Fibroblast of villous mesenchyme (primary cell): ENCODE measurements at regions not wholly inside any gene's neighbourhood (a gene's known extent, or its start where the extent isn't known, plus 50 kb on each side); places are given as distances from the start of the nearest gene placed in this dataset.
"Not testable (repeated sequence)": the region's sequence is repeated elsewhere in the genome, so short reads cannot be mapped to it uniquely, and the experiment has no call there.

Experiments
- DNase-seq: peaks from one replicate; pipeline ENCODE4 v3.0.0-alpha.2; 2010; ENCODE audit warnings: low read depth
- H3K4me3 ChIP-seq: 2 replicates; pipeline ENCODE4 v1.5.1; 2011; ENCODE audit warnings: low read depth, mild to moderate bottlenecking, low read length
- TF ChIP-seq, protein P1 (sequence below): IDR thresholded peaks from 2 replicates; pipeline ENCODE4 v1.5.1; 2012; ENCODE audit warnings: low read depth, mild to moderate bottlenecking, low read length; ENCODE audit not compliant: insufficient read depth

- DNase-seq: no peak
- TF ChIP-seq, protein P1, sequence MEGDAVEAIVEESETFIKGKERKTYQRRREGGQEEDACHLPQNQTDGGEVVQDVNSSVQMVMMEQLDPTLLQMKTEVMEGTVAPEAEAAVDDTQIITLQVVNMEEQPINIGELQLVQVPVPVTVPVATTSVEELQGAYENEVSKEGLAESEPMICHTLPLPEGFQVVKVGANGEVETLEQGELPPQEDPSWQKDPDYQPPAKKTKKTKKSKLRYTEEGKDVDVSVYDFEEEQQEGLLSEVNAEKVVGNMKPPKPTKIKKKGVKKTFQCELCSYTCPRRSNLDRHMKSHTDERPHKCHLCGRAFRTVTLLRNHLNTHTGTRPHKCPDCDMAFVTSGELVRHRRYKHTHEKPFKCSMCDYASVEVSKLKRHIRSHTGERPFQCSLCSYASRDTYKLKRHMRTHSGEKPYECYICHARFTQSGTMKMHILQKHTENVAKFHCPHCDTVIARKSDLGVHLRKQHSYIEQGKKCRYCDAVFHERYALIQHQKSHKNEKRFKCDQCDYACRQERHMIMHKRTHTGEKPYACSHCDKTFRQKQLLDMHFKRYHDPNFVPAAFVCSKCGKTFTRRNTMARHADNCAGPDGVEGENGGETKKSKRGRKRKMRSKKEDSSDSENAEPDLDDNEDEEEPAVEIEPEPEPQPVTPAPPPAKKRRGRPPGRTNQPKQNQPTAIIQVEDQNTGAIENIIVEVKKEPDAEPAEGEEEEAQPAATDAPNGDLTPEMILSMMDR: no peak
- H3K4me3 ChIP-seq: no peak overlapping the region
Observed at GRCh38 chr4:104549736-104550135, 55.0 kb upstream of the CXXC4 start.

DNA sequence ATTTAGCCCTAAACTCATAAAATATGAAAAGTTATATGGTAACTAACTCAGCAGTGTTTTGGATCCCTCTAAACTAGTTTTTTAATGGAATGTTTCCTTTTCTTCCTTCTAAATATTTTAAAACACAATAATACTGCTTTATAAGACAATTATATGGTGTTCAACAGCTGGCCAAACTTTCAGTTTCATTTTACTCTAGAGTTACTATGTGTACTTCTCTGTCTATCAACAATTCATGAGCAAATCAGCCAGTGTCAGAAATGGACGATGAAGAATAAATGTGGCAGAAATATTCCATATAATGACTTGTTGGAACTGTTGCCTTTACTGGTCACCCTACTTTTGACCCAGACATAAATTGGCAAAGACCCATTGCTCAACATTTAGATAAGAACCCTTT, 64.8 kb upstream of the CXXC4 start:
- DNase-seq: no peak
- TF ChIP-seq, protein P1: no peak
- no peak overlapping the region for H3K4me3 ChIP-seq

- H3K4me3 ChIP-seq: no peak overlapping the region
- TF ChIP-seq, protein P1: no peak
- DNase-seq: no peak
Observed at GRCh38 chr4:104571341-104571740, 76.6 kb upstream of the CXXC4 start.

GRCh38 chr4:104574371-104574770, 79.7 kb upstream of the CXXC4 start:
- no peak overlapping the region for H3K4me3 ChIP-seq
- TF ChIP-seq, protein P1: no peak
- DNase-seq: no peak

GRCh38 chr4:104575278-104575677, 80.6 kb upstream of the CXXC4 start:
- DNase-seq: no peak
- H3K4me3 ChIP-seq: no peak overlapping the region
- TF ChIP-seq, protein P1: no peak

DNA sequence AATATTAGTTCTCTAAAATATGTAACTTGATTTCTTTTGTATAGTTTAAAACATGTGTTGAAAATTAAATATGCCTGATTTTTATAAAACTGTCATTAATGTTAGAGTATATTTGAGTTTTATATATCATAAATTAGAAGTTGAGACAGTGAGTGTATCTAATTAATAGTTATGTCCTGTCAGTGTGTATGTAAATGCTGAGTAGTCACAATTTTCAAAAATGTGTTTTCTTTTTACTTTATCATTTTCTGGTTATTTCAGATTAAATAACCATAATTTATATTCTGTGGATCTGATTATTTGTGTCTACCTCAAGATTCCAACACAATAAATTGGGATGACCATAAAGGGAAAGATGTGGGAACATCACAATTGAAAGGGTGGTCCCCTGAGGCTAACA, 82.7 kb upstream of the CXXC4 start:
- H3K4me3 ChIP-seq: no peak overlapping the region
- TF ChIP-seq, protein P1: no peak
- no peak for DNase-seq

GRCh38 chr4:104581476-104581875, 86.8 kb upstream of the CXXC4 start:
- not testable (repeated sequence) for H3K4me3 ChIP-seq, DNase-seq

GRCh38 chr4:104582056-104582455, 87.4 kb upstream of the CXXC4 start:
- not testable (repeated sequence) for DNase-seq, H3K4me3 ChIP-seq
